HL-60 (cell line): ENCODE measurements at regions not wholly inside any gene's neighbourhood (a gene's known extent, or its start where the extent isn't known, plus 50 kb on each side); places are given as distances from the start of the nearest gene placed in this dataset.

Experiments
- DNase-seq, 2 experiments: peaks; one replicate each; pipeline ENCODE4 v3.0.0-alpha.2; 2010 to 2020; ENCODE audit warnings: low read depth in 1 of 2, low spot score in 1 of 2
- H3K27ac ChIP-seq: fragments of 250-450 bp; sonication (Bioruptor Pico); replicated peaks from 2 replicates; pipeline ENCODE4 v1.5.1; 2020; ENCODE audit warnings: mild to moderate bottlenecking, moderate library complexity
- H3K27me3 ChIP-seq: fragments of 250-450 bp; sonication (Bioruptor Pico); 2 replicates; pipeline ENCODE4 v1.5.1; 2021; ENCODE audit warnings: mild to moderate bottlenecking, moderate library complexity; ENCODE audit not compliant: insufficient read depth, poor library complexity, severe bottlenecking
- H3K4me3 ChIP-seq: replicated peaks from 2 replicates; pipeline ENCODE4 v1.5.1; 2011; ENCODE audit warnings: mild to moderate bottlenecking, control low read depth, low read length; ENCODE audit not compliant: insufficient read depth
- GABPA ChIP-seq: IDR thresholded peaks from 2 replicates; pipeline ENCODE4 v1.6.1; 2012; ENCODE audit warnings: low read depth
- POLR2AphosphoS5 ChIP-seq: IDR thresholded peaks from 2 replicates; pipeline ENCODE4 v1.6.1; 2012; ENCODE audit warnings: low read depth
- REST ChIP-seq: IDR thresholded peaks from 2 replicates; pipeline ENCODE4 v1.6.1; 2012; ENCODE audit warnings: low read depth; ENCODE audit not compliant: insufficient replicate concordance
- SPI1 ChIP-seq: IDR thresholded peaks from 2 replicates; pipeline ENCODE4 v1.6.1; 2012; ENCODE audit warnings: low read depth, mild to moderate bottlenecking, borderline replicate concordance
- TF ChIP-seq, protein P1 (sequence below): IDR thresholded peaks from one replicate; pipeline ENCODE4 v1.5.1; 2011; ENCODE audit warnings: low read length, control low read depth, inconsistent platforms; ENCODE audit not compliant: insufficient read depth

DNA sequence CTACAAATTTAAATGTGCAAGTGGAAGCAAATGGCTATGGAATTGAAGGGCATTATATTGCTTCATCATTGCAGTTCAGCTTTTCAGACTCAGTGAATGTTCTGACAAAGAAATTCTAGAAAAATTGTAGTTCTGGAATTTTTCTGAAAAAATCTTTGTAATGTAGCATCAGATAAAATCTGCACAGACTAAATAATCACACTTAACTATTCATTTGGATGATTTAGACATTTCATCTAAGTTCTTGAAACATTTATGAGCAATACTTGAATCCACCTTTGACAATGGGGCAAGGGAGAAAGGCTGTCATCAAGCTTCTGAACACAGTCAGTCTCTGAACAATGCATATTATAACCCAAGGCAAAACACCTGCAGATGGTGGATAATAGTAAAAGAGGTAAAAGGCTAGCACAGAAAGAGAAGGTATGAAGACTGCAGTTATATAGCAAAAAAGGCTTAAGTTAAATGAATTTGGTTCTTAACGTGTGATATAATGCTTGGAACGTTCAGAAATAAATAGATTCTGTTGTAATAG is 1352.0 kb upstream of the NUDT12 start:
- no peaks in the 10 kb centered on the region for H3K27me3 ChIP-seq
- no peak overlapping the region for H3K4me3 ChIP-seq
- TF ChIP-seq REST (no peak), GABPA (no peak), SPI1 (no peak), POLR2AphosphoS5 (no peak)
- TF ChIP-seq, protein P1, sequence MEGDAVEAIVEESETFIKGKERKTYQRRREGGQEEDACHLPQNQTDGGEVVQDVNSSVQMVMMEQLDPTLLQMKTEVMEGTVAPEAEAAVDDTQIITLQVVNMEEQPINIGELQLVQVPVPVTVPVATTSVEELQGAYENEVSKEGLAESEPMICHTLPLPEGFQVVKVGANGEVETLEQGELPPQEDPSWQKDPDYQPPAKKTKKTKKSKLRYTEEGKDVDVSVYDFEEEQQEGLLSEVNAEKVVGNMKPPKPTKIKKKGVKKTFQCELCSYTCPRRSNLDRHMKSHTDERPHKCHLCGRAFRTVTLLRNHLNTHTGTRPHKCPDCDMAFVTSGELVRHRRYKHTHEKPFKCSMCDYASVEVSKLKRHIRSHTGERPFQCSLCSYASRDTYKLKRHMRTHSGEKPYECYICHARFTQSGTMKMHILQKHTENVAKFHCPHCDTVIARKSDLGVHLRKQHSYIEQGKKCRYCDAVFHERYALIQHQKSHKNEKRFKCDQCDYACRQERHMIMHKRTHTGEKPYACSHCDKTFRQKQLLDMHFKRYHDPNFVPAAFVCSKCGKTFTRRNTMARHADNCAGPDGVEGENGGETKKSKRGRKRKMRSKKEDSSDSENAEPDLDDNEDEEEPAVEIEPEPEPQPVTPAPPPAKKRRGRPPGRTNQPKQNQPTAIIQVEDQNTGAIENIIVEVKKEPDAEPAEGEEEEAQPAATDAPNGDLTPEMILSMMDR, result no peak
- no peak for DNase-seq
- H3K27ac ChIP-seq, result no peak overlapping the region

DNA sequence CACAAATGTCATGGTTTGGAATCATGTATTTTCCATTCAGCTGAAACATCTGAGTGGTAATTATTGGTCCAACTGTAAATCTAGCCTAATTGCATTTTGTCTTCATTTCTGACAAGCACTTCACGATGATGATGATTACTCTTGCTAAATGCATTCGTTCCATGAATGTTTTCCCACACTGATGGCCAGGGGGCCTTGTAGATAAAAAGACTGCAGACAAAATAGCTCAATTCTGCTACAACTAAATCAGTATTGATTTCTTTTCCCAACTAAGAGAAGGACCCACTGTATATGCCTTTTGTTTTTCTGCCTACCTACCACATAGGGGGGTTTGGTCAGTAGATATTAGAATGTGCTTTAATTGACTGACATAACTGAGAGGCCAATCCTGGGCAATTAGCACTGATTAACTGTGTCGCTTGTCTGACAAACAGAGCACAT is 1351.3 kb upstream of the NUDT12 start:
- no peaks in the 10 kb centered on the region for H3K27me3 ChIP-seq
- TF ChIP-seq POLR2AphosphoS5 (no peak), SPI1 (no peak), REST (no peak), GABPA (no peak)
- TF ChIP-seq, protein P1, result no peak
- no peak for DNase-seq
- no peak overlapping the region for H3K27ac ChIP-seq
- H3K4me3 ChIP-seq, result no peak overlapping the region

DNA sequence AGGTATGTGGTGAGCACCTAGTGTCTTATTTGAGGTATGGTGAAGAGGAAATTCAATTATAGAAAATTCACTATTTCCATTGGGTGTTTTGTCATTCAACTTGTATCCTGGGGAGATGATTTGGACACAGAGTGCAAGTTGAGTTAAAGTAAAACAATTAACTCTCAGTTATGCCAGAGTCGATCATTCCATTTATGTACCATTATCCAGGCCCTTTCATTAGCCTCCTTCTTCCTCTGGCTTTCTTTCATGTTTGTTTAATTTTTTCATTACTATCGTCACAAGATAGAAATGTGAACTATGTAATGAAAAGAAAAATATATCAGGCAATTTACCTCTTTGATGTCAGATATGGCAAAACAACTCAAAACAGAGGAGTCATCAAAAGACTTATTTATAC is 1347.2 kb upstream of the NUDT12 start:
- DNase-seq, result no peak
- no peak for TF ChIP-seq SPI1
- no peak for TF ChIP-seq GABPA
- TF ChIP-seq REST, result no peak
- TF ChIP-seq, protein P1, result no peak
- TF ChIP-seq POLR2AphosphoS5, result no peak
- Histone ChIP-seq H3K27ac (no peak overlapping the region), H3K4me3 (no peak overlapping the region), H3K27me3 (no peaks in the 10 kb centered on the region)
